ENCODE measurements at regions not wholly inside any gene's neighbourhood (a gene's known extent, or its start where the extent isn't known, plus 50 kb on each side); places are given as distances from the start of the nearest gene placed in this dataset.
"Not testable (repeated sequence)": the region's sequence is repeated elsewhere in the genome, so short reads cannot be mapped to it uniquely, and the experiment has no call there.

- DNase-seq (ENCODE audit: low spot score): no peak
These were observed 118.1 kb upstream of the SLC38A2 start for GRCh38 chr12:46490635-46491034.

- no peak for DNase-seq (ENCODE audit: low spot score)
These were observed 117.4 kb upstream of the SLC38A2 start for GRCh38 chr12:46489951-46490388.

GRCh38 chr12:46487567-46488131, 115.1 kb upstream of the SLC38A2 start:
- no peak for DNase-seq (ENCODE audit: low spot score)

GRCh38 chr12:46486588-46486987, 114.0 kb upstream of the SLC38A2 start:
- DNase-seq (ENCODE audit: low spot score): no peak

GRCh38 chr12:46485853-46486252, 113.3 kb upstream of the SLC38A2 start:
- DNase-seq (ENCODE audit: low spot score): no peak

- DNase-seq (ENCODE audit: low spot score): no peak
These were observed 112.0 kb upstream of the SLC38A2 start for GRCh38 chr12:46484396-46485061.

GRCh38 chr12:46483572-46484395, 111.2 kb upstream of the SLC38A2 start:
- DNase-seq (ENCODE audit: low spot score): no peak

- DNase-seq (ENCODE audit: low spot score): no peak
These were observed 108.2 kb upstream of the SLC38A2 start for GRCh38 chr12:46480724-46481123.

GRCh38 chr12:46480316-46480715, 107.7 kb upstream of the SLC38A2 start:
- DNase-seq (ENCODE audit: low spot score): no peak

GRCh38 chr12:46478123-46478522, 105.5 kb upstream of the SLC38A2 start:
- no peak for DNase-seq (ENCODE audit: low spot score)

- no peak for DNase-seq (ENCODE audit: low spot score)
These were observed 105.0 kb upstream of the SLC38A2 start for GRCh38 chr12:46477541-46477940.

GRCh38 chr12:46475972-46476645, 103.5 kb upstream of the SLC38A2 start:
- DNase-seq (ENCODE audit: low spot score): no peak

- DNase-seq (ENCODE audit: low spot score): not testable (repeated sequence)
These were observed 101.8 kb upstream of the SLC38A2 start for GRCh38 chr12:46474385-46474784.

- no peak for DNase-seq (ENCODE audit: low spot score)
These were observed 101.2 kb upstream of the SLC38A2 start for GRCh38 chr12:46473634-46474329.

- DNase-seq (ENCODE audit: low spot score): no peak
These were observed 100.5 kb upstream of the SLC38A2 start for GRCh38 chr12:46472893-46473633.

- DNase-seq (ENCODE audit: low spot score): no peak
These were observed 99.7 kb upstream of the SLC38A2 start for GRCh38 chr12:46472144-46472705.

- no peak for DNase-seq (ENCODE audit: low spot score)
These were observed 98.8 kb upstream of the SLC38A2 start for GRCh38 chr12:46471404-46471803.

GRCh38 chr12:46470975-46471374, 98.4 kb upstream of the SLC38A2 start:
- no peak for DNase-seq (ENCODE audit: low spot score)

- peak; percentile 31 for DNase-seq (ENCODE audit: low spot score)
These were observed 97.6 kb upstream of the SLC38A2 start for GRCh38 chr12:46470036-46470627.

GRCh38 chr12:46468813-46469212, 96.2 kb upstream of the SLC38A2 start:
- DNase-seq (ENCODE audit: low spot score): no peak

Measured in CD4-positive, alpha-beta T cell treated with Interleukin-2 at 100 ng/mL for 4 hours (primary cell).